Mucosa of rectum (tissue), 2 donors: ENCODE measurements at regions not wholly inside any gene's neighbourhood (a gene's known extent, or its start where the extent isn't known, plus 50 kb on each side); places are given as distances from the start of the nearest gene placed in this dataset.
"Not testable (repeated sequence)": the region's sequence is repeated elsewhere in the genome, so short reads cannot be mapped to it uniquely, and the experiment has no call there.

ENCODE experiments used
- H3K27ac ChIP-seq, 2 donors: one replicate each; pipeline ENCODE4 v1.7.0; 2013; ENCODE audit warnings: inconsistent platforms in 2 of 2, low read depth in 2 of 2, low read length in 2 of 2
- H3K27me3 ChIP-seq, 2 donors: one replicate each; pipeline ENCODE4 v1.7.0; 2013; ENCODE audit warnings: low read length in 2 of 2; ENCODE audit not compliant: control insufficient read depth in 2 of 2, insufficient read depth in 2 of 2
- H3K36me3 ChIP-seq, 2 donors: one replicate each; pipeline ENCODE4 v1.7.0; 2013; ENCODE audit warnings: low read length in 2 of 2; ENCODE audit not compliant: control insufficient read depth in 2 of 2, insufficient read depth in 2 of 2
- H3K4me1 ChIP-seq, 2 donors: one replicate each; pipeline ENCODE4 v1.7.0; 2013; ENCODE audit warnings: low read length in 2 of 2, mild to moderate bottlenecking in 1 of 2; ENCODE audit not compliant: control insufficient read depth in 2 of 2, insufficient read depth in 2 of 2
- H3K4me3 ChIP-seq, 2 donors: one replicate each; pipeline ENCODE4 v1.7.0; 2013; ENCODE audit warnings: low read length in 2 of 2
- H3K9ac ChIP-seq, 2 donors: one replicate each; pipeline ENCODE4 v1.7.0; 2013; ENCODE audit warnings: low read length in 2 of 2, low read depth in 1 of 2, mild to moderate bottlenecking in 1 of 2
- H3K9me3 ChIP-seq, 2 donors: one replicate each; pipeline ENCODE4 v1.7.0; 2013; ENCODE audit warnings: low read length in 2 of 2; ENCODE audit not compliant: control insufficient read depth in 2 of 2
- donor health status: healthy.
- donor health status: Normal muscosa, but diverticular disease.

DNA sequence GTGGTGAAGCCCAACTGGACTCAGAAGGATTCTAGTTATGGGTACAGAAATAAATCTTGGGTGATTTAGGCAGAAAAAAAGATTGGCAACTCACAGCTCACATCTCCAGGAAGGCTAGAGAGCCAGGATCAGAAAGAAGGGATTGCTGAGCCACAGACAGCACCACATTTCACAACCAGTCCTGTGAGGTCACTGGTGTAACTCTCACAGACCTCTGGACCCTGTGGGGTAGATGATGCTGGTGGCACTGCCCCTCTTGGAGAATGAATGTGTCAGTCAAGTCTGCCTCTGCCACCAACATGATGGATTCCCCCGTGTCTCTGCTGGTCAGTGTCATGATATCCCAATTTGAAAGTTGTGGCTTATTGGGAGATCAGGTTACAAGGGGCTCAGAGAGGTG is 70.9 kb upstream of the HMCN1 start:
- Histone ChIP-seq H3K4me1 (peaks cover 0 to 5% of the 10 kb centered on the region in 2 donors), H3K9me3 (no peaks in the 10 kb centered on the region), H3K36me3 (no peaks in the 10 kb centered on the region), H3K27ac (no peak overlapping the region), H3K4me3 (no peak overlapping the region), H3K27me3 (no peaks in the 10 kb centered on the region), H3K9ac (no peak overlapping the region)

DNA sequence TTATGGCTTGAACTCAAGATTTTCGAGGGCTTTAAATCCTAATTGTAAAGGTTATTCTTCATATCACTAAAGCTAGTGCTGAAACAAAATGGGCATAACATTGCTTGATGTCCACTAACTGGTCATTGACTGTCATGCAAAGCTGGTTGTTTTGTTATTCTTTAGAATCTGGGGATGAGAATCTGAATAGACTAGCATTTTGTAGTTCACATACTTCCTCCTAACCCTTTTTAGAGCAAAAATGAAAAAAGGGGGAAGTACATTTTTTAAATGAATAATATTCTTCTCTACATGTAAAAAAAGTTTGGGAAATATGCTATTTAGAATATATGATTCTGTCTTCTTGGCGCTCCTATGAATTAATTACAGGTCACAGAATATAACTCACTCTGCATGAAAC is 72.2 kb upstream of the HMCN1 start:
- no peaks in the 10 kb centered on the region for H3K9me3 ChIP-seq
- H3K4me3 ChIP-seq, result no peak overlapping the region
- H3K27me3 ChIP-seq, result no peaks in the 10 kb centered on the region
- H3K4me1 ChIP-seq, result peaks cover 0 to 5% of the 10 kb centered on the region in 2 donors
- H3K36me3 ChIP-seq, result no peaks in the 10 kb centered on the region
- no peak overlapping the region for H3K9ac ChIP-seq
- H3K27ac ChIP-seq, result no peak overlapping the region

DNA sequence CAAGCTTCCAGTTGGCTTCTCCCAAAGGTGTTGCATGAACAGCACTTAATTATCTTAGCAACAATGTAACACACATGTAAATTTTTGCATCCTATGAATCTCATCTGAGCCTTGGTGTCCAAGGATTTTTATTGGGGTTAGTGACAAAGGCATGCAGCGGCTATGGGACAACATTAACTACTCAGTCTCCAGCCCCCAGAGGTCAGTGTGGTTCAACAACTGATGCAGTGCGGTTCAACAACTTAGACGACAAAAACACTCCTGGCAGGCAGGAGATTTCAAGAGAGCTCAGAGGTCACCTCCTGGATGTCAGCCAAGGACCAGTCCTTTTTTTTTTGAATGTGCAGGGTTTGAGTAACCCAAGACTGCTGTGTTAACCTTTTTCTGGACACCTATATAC is 77.5 kb upstream of the HMCN1 start:
- Histone ChIP-seq H3K27ac (no peak overlapping the region), H3K4me1 (no peaks in the 10 kb centered on the region), H3K9me3 (no peaks in the 10 kb centered on the region), H3K36me3 (no peaks in the 10 kb centered on the region), H3K9ac (no peak overlapping the region), H3K27me3 (no peaks in the 10 kb centered on the region), H3K4me3 (no peak overlapping the region)

DNA sequence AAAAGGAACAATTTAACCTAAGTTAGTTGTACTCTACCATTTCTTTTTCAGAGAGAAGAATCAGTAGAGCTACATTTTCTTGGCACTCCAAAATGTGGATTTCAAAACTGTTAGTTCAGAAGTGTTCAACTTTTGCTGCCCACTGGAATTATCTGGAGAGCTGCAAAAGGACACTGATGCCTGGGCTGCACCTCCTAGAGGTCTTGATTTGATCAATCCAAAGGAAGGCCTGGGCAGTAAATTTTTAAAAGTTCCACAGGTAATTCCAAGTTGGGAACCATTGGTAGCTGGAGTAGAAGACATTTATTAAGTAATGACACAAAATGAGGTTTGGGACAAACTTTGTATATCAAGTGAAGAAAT is 79.3 kb upstream of the HMCN1 start:
- Histone ChIP-seq H3K4me3 (no peak overlapping the region), H3K27ac (no peak overlapping the region), H3K4me1 (peaks cover 3 to 10% of the 10 kb centered on the region in 2 donors), H3K9ac (no peak overlapping the region), H3K27me3 (no peaks in the 10 kb centered on the region), H3K9me3 (no peaks in the 10 kb centered on the region), H3K36me3 (no peaks in the 10 kb centered on the region)

DNA sequence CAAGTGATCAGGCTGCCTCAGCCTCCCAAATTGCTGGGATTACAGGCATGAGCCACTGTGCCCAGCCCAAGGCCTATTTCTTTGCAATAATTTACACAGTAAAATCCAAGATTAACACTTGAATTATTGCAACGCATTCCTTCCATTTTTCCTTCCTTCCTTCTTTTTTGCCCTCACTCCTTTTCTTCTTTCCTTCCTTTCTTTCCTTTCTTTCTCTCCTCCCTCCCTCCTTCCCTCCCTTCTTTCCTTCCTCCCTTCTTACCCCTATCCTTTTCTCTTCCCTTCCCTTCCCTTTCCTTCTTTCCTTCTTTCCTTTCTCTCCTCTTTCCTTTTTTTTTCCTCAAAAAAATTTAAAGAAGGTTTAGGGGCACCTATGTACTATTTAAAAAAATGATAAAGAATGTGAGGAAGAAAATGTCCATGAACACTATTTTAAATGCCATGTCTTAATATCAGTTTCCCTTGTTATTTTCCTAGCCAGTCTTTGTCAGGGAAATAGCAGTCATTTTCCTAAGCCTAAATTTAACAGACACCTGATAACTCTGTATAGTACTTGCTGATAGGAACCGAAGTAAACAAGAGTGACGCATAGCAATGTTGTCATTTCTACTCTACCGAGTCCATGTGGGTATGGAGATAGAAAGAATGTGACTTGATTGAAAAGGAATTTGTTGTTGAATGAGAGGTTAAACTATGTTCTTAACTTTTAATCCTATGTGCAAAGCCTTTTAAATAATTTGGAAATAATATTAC is 79.8 kb upstream of the HMCN1 start:
- no peak overlapping the region for H3K4me3 ChIP-seq
- H3K4me1 ChIP-seq, result peaks cover 4 to 15% of the 10 kb centered on the region in 2 donors
- no peaks in the 10 kb centered on the region for H3K36me3 ChIP-seq
- H3K27ac ChIP-seq, result no peak overlapping the region
- no peak overlapping the region for H3K9ac ChIP-seq
- H3K27me3 ChIP-seq, result no peaks in the 10 kb centered on the region
- H3K9me3 ChIP-seq, result no peaks in the 10 kb centered on the region

DNA sequence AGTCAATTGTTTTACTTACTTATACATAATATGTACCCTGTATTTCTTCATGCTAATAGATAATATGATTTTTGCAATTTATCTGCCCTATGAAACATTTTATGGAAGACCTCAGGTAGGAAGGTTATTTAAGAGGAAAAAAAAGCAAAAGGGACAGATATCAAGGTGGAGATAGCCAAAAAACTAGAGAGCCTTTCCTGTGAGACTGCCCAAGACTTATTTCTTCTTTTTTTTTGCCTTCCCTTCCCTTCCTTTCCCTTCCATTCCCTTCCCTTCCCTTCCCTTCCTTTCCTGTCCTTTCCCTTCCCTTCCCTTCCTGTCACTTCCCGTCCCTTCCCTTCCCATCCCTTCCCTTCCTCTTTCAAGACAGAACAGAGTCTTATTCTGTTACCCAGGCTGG is 80.6 kb upstream of the HMCN1 start:
- H3K9ac ChIP-seq, result no peak overlapping the region
- H3K27me3 ChIP-seq, result no peaks in the 10 kb centered on the region
- H3K27ac ChIP-seq, result no peak overlapping the region
- H3K36me3 ChIP-seq, result no peaks in the 10 kb centered on the region
- peaks cover 4 to 15% of the 10 kb centered on the region in 2 donors for H3K4me1 ChIP-seq
- no peaks in the 10 kb centered on the region for H3K9me3 ChIP-seq
- no peak overlapping the region for H3K4me3 ChIP-seq

DNA sequence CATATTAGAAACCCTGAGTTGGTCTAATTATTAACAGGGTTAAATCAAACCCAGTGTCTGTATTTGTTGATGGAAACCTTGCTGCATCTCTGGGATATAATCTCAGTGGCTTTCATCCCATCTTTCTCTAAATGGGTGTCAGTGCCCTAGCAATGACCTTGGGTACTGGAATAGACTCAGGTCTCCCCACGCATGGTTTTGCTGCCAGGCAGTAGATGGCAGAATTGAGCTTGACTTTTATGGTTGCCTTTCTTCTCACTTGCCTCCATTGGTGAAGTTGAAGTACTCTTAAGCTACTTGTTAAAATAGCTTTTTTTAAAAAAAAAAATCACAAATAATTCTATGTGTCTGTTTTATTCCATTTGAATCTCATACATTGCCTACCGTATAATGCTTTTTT is 81.8 kb upstream of the HMCN1 start:
- no peak overlapping the region for H3K9ac ChIP-seq
- no peaks in the 10 kb centered on the region for H3K9me3 ChIP-seq
- no peak overlapping the region for H3K27ac ChIP-seq
- H3K4me3 ChIP-seq, result no peak overlapping the region
- H3K27me3 ChIP-seq, result no peaks in the 10 kb centered on the region
- H3K36me3 ChIP-seq, result no peaks in the 10 kb centered on the region
- peaks cover 9 to 15% of the 10 kb centered on the region in 2 donors for H3K4me1 ChIP-seq

DNA sequence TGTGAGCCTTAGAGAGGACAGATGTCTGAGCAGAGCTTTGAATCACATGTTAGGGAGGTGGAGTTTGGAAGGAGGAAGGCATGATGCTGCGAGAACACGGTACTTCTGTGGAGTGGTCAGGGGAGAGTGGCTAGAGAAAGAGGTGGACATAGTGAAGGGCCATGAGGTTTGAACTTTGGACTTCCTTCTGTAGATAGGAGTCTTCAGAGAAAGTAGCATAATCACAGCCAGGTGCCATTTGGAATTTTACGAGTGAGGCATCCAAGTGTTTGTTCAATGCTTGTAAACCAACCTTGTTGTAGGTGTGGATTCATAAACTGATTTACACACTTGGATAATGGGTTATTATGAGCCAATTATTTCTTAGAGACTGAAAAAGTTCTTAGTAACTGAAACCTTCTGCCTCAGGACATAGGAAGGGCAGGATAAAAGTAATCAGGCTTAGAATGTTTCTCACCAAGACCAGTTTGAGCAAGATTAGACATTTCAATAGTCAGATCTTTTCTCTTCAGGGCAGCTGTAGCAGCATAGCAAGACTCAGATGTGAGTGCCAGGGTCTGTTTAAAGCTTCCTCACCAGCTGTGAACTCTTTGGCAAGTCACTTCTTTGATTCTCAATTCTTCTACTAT is 83.5 kb upstream of the HMCN1 start:
- Histone ChIP-seq H3K9me3 (no peaks in the 10 kb centered on the region), H3K4me1 (peaks cover 15 to 24% of the 10 kb centered on the region in 2 donors), H3K9ac (peak overlapping the region; percentile 9 to 39), H3K36me3 (no peaks in the 10 kb centered on the region), H3K27me3 (no peaks in the 10 kb centered on the region), H3K4me3 (peak overlapping the region in 1 of 2 donors; percentile 28), H3K27ac (peak overlapping the region; percentile 49 to 68)

DNA sequence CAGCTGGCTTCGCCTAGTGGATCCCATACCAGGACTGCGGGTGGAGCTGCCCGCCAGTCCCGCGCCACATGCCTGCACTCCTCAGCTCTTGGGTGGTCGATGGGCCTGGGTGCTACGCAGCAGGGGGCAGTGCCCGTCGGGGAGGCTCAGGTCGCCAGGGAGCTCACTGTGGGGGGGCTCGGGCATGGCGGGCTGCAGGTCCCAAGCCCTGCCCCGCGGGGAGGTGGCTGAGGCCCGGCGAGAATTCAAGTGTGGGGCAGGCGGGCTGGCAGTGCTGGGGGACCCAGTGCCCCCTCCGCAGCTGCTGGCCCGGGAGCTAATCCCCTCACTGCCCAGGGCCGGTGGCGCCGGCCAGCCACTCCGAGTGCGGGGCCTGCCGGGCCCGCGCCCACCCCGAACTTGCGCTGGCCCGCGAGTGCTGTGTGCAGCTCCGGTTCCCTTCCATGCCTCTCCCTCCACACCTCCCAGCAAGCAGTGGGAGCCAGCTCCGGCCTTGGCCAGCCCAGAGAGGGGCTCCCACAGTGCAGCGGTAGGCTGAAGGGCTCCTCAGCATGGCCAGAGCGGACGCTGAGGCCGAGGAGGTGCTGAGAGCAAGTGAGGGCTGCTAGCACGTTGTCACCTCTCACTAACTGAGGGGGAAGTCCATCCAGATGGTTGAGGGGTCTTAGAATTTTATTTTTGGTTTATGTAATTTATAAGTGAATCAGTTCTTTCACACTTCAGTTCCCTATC is 85.2 kb upstream of the HMCN1 start:
- peaks cover 16 to 26% of the 10 kb centered on the region in 2 donors for H3K4me1 ChIP-seq
- no peak overlapping the region for H3K4me3 ChIP-seq
- no peaks in the 10 kb centered on the region for H3K36me3 ChIP-seq
- no peak overlapping the region for H3K9ac ChIP-seq
- H3K27ac ChIP-seq, result no peak overlapping the region
- H3K27me3 ChIP-seq, result no peaks in the 10 kb centered on the region
- peaks cover 0 to 2% of the 10 kb centered on the region in 2 donors for H3K9me3 ChIP-seq

DNA sequence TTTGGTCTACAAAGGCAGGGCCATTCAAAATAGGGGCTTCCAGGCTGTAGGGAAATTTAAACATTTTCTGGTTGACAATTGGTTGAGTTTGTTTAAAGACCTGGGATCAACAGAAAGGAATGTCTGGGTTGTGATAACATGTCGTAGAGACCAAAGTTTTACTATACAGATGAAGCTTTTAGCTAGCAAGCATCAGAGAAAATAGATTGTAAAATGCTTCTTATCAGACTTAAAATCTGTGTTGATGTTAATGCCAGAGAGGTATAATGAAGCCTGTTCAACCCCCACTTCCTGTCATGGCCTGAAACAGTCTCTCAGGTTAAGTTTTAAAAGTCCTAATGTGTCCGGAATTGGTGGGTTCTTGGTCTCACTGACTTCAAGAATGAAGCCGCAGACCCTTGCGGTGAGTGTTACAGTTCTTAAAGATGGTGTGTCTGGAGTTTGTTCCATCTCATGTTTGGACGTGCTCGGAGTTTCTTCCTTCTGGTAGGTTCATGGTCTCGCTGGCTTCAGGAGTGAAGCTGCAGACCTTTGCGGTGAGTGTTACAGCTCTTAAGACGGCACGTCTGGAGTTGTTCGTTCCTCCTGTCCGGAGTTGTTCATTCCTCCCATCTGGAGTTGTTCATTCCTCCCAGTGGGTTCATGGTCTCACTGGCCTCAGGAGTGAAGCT is 86.5 kb upstream of the HMCN1 start:
- H3K27me3 ChIP-seq, result not testable (repeated sequence)

More for the DNA sequence above, 86.5 kb upstream of the HMCN1 start:
- not testable (repeated sequence) for H3K36me3 ChIP-seq, H3K9me3 ChIP-seq, H3K9ac ChIP-seq, H3K4me3 ChIP-seq
- Histone ChIP-seq H3K27ac (peak overlapping the region in 1 of 2 donors; percentile 47), H3K4me1 (peaks cover 16 to 26% of the 10 kb centered on the region in 2 donors)
